Liver (tissue), 8 donors: ENCODE measurements at regions not wholly inside any gene's neighbourhood (a gene's known extent, or its start where the extent isn't known, plus 50 kb on each side); places are given as distances from the start of the nearest gene placed in this dataset.

Experiments used
- DNase-seq: peaks from one replicate; pipeline ENCODE4 v3.0.0-alpha.2; 2017; ENCODE audit warnings: low spot score
- H3K27ac ChIP-seq, 2 donors: one replicate each; pipeline ENCODE4 v1.7.0; 2013; ENCODE audit warnings: inconsistent platforms in 2 of 2, low read length in 2 of 2, control low read depth in 1 of 2, low read depth in 1 of 2, mild to moderate bottlenecking in 1 of 2
- H3K27me3 ChIP-seq, 4 donors: one replicate each; pipeline versions ENCODE4 v1.6.1 to v1.7.0; 2013; ENCODE audit warnings: low read length in 3 of 4, inconsistent platforms in 1 of 4, mild to moderate bottlenecking in 1 of 4, moderate library complexity in 1 of 4; ENCODE audit not compliant: control insufficient read depth in 4 of 4, insufficient read depth in 4 of 4
- H3K36me3 ChIP-seq, 4 donors: one replicate each; pipeline versions ENCODE4 v1.6.1 to v1.7.0; 2013; ENCODE audit warnings: low read length in 3 of 4, mild to moderate bottlenecking in 3 of 4, low read depth in 1 of 4, moderate library complexity in 1 of 4; ENCODE audit not compliant: control insufficient read depth in 4 of 4, insufficient read depth in 3 of 4
- H3K4me1 ChIP-seq, 4 donors: one replicate each; pipeline versions ENCODE4 v1.6.1 to v1.7.0; 2013; ENCODE audit warnings: low read length in 3 of 4, mild to moderate bottlenecking in 3 of 4, moderate library complexity in 1 of 4; ENCODE audit not compliant: control insufficient read depth in 4 of 4, insufficient read depth in 4 of 4
- H3K4me3 ChIP-seq, 3 donors: one replicate each; pipeline versions ENCODE4 v1.6.1 to v1.7.0; 2013; ENCODE audit warnings: low read length in 3 of 3, control low read depth in 1 of 3, low read depth in 1 of 3, mild to moderate bottlenecking in 1 of 3
- H3K9ac ChIP-seq, 2 donors: one replicate each; pipeline ENCODE4 v1.7.0; 2013; ENCODE audit warnings: low read length in 2 of 2, mild to moderate bottlenecking in 2 of 2, moderate library complexity in 2 of 2, control low read depth in 1 of 2, low read depth in 1 of 2
- H3K9me3 ChIP-seq, 4 donors: one replicate each; pipeline versions ENCODE4 v1.6.1 to v1.7.0; 2013; ENCODE audit warnings: low read length in 3 of 4; ENCODE audit not compliant: control insufficient read depth in 4 of 4
- CTCF ChIP-seq: fragments of 150-350 bp; IDR thresholded peaks from 2 replicates; pipeline ENCODE4 v1.5.1; 2017; ENCODE audit warnings: improper control_type of control experiment, low read depth, low read length; ENCODE audit not compliant: missing input control
- EGR1 ChIP-seq, 2 donors: IDR thresholded peaks; 2 replicates each; pipeline ENCODE4 v1.6.1; 2016 to 2018; ENCODE audit warnings: antibody characterized with exemption in 2 of 2, low read depth in 2 of 2
- FOXA1 ChIP-seq: IDR thresholded peaks from 2 replicates; pipeline ENCODE4 v1.6.1; 2016; ENCODE audit warnings: antibody characterized with exemption
- FOXA2 ChIP-seq: IDR thresholded peaks from 2 replicates; pipeline ENCODE4 v1.6.1; 2016; ENCODE audit warnings: antibody characterized with exemption
- GABPA ChIP-seq, 2 donors: IDR thresholded peaks in 1 of 2; conservative IDR thresholded peaks in 1 of 2; 2 replicates each; pipeline ENCODE4 v1.6.1; 2016; ENCODE audit warnings: antibody characterized with exemption in 2 of 2, mild to moderate bottlenecking in 1 of 2, moderate library complexity in 1 of 2
- HNF4A ChIP-seq, 2 donors: conservative IDR thresholded peaks; 2 replicates each; pipeline ENCODE4 v1.6.1; 2016; ENCODE audit warnings: antibody characterized with exemption in 2 of 2, mild to moderate bottlenecking in 2 of 2
- HNF4G ChIP-seq: IDR thresholded peaks from 2 replicates; pipeline ENCODE4 v1.6.1; 2016; ENCODE audit warnings: antibody characterized with exemption
- MAX ChIP-seq: IDR thresholded peaks from 2 replicates; pipeline ENCODE4 v1.6.1; 2016; ENCODE audit warnings: antibody characterized with exemption
- NR2F2 ChIP-seq: IDR thresholded peaks from 2 replicates; pipeline ENCODE4 v1.6.1; 2016; ENCODE audit warnings: antibody characterized with exemption
- REST ChIP-seq: IDR thresholded peaks from 2 replicates; pipeline ENCODE4 v1.6.1; 2016; ENCODE audit warnings: antibody characterized with exemption, mild to moderate bottlenecking
- RXRA ChIP-seq, 2 donors: IDR thresholded peaks; 2 replicates each; pipeline ENCODE4 v1.6.1; 2017 to 2018; ENCODE audit warnings: antibody characterized with exemption in 2 of 2, mild to moderate bottlenecking in 1 of 2
- SP1 ChIP-seq: IDR thresholded peaks from 2 replicates; pipeline ENCODE4 v1.6.1; 2018; ENCODE audit warnings: antibody characterized with exemption, mild to moderate bottlenecking
- TAF1 ChIP-seq: conservative IDR thresholded peaks from 2 replicates; pipeline ENCODE4 v1.6.1; 2016; ENCODE audit warnings: antibody characterized with exemption, mild to moderate bottlenecking
- YY1 ChIP-seq: IDR thresholded peaks from 2 replicates; pipeline ENCODE4 v1.6.1; 2016; ENCODE audit warnings: antibody characterized with exemption, mild to moderate bottlenecking
- ZBTB33 ChIP-seq: IDR thresholded peaks from 2 replicates; pipeline ENCODE4 v1.6.1; 2016; ENCODE audit warnings: antibody characterized with exemption
- WGBS: extraction: QIAGEN DNeasy Blood & Tissue Kit; methylation state at CpG from one replicate; pipeline ENCODE4 v1.1.7; 2013; 5-methylcytosine and 5-hydroxymethylcytosine counted together
- donor health status: healthy.
- donor health status: healthy.
- donor health status: healthy.
- donor health status: healthy.
- donor health status: healthy.

GRCh38 chr11:33461369-33462125, 204.4 kb downstream of the HIPK3 start:
- Histone ChIP-seq H3K4me1 (no peaks in the 10 kb centered on the region), H3K36me3 (no peaks in the 10 kb centered on the region), H3K9ac (no peak overlapping the region), H3K27me3 (peaks cover 0 to 3% (median 0%) of the 10 kb centered on the region in 4 donors), H3K9me3 (no peaks in the 10 kb centered on the region), H3K27ac (no peak overlapping the region), H3K4me3 (no peak overlapping the region)
- DNase-seq, result no peak
- 78% methylated on average over 4 of the region's 4 CpGs for whole genome bisulfite sequencing
- TF ChIP-seq HNF4A (conservative IDR thresholded peaks at IDR 0.05) (no peak), EGR1 (IDR thresholded peaks at IDR 0.05; ENCODE audit: low read depth in 2 of 2) (no peak), YY1 (no peak), FOXA2 (no peak)

GRCh38 chr11:33457948-33458347, 200.8 kb downstream of the HIPK3 start:
- H3K9ac ChIP-seq, result no peak overlapping the region
- no peaks in the 10 kb centered on the region for H3K9me3 ChIP-seq
- H3K27ac ChIP-seq, result no peak overlapping the region
- H3K27me3 ChIP-seq, result peaks cover 0 to 6% (median 0%) of the 10 kb centered on the region in 4 donors
- no peaks in the 10 kb centered on the region for H3K36me3 ChIP-seq
- TF ChIP-seq MAX (no peak), NR2F2 (no peak), TAF1 (no peak), RXRA (IDR thresholded peaks at IDR 0.05) (no peak), HNF4A (conservative IDR thresholded peaks at IDR 0.05) (no peak), HNF4G (no peak), EGR1 (IDR thresholded peaks at IDR 0.05; ENCODE audit: low read depth in 2 of 2) (no peak), CTCF (no peak), REST (no peak), SP1 (no peak), GABPA (IDR thresholded peaks at IDR 0.05 in 1 of 2, conservative IDR thresholded peaks at IDR 0.05 in 1 of 2) (no peak), ZBTB33 (no peak), FOXA1 (no peak)
- no peak overlapping the region for H3K4me3 ChIP-seq
- 89% methylated on average over 5 of the region's 5 CpGs for WGBS
- no peaks in the 10 kb centered on the region for H3K4me1 ChIP-seq
- DNase-seq, result no peak
